ENCODE measurements at regions not wholly inside any gene's neighbourhood (a gene's known extent, or its start where the extent isn't known, plus 50 kb on each side); places are given as distances from the start of the nearest gene placed in this dataset.

DNA sequence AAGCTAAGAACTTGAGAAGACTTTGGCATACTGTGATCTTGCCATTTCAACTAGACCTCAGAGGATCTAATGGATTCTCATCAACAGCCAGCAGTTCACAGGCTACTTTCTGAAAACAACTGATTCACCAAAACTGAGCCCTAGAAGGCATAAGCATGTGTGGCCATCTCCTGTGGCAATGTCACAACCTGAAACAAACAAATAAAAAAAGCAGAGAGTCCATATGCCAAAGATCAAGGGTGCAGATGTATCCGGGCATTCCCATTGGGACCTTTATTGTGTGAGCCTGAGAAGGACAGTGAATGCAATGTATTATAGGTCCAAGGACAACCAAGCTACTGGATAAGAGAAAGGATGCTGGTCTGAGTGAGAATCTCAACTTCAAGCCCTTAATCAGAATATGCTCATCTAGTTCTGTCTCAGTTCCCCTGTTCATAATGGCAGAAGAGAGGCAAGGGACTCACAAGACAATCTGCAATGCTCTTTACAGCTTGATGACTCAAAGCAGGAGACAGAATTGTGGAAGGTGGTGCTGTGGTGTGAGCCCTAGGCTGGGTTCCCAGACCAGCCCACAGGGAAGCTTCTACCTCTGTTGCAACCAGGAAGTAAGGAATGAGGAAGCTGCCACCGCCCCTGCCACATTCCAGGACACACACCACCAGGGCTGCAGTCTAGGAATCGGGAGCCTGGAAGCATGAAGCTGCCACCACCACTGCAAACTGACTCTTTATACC, 133.7 kb downstream of the RAP2A start:
- no peak overlapping the region for H3K4me3 ChIP-seq (replicated peaks; ENCODE audit: low read depth, low read length)
- TF ChIP-seq, protein P1, sequence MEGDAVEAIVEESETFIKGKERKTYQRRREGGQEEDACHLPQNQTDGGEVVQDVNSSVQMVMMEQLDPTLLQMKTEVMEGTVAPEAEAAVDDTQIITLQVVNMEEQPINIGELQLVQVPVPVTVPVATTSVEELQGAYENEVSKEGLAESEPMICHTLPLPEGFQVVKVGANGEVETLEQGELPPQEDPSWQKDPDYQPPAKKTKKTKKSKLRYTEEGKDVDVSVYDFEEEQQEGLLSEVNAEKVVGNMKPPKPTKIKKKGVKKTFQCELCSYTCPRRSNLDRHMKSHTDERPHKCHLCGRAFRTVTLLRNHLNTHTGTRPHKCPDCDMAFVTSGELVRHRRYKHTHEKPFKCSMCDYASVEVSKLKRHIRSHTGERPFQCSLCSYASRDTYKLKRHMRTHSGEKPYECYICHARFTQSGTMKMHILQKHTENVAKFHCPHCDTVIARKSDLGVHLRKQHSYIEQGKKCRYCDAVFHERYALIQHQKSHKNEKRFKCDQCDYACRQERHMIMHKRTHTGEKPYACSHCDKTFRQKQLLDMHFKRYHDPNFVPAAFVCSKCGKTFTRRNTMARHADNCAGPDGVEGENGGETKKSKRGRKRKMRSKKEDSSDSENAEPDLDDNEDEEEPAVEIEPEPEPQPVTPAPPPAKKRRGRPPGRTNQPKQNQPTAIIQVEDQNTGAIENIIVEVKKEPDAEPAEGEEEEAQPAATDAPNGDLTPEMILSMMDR (IDR thresholded peaks at IDR 0.05; ENCODE audit: low read length, missing control alignments), result no peak
- peak; percentile 74 for DNase-seq (ENCODE audit: low read depth)

GRCh38 chr13:97568850-97569249, 134.9 kb downstream of the RAP2A start:
- TF ChIP-seq, protein P1 (IDR thresholded peaks at IDR 0.05; ENCODE audit: low read length, missing control alignments), result no peak
- no peak for DNase-seq (ENCODE audit: low read depth)
- H3K4me3 ChIP-seq (replicated peaks; ENCODE audit: low read depth, low read length), result no peak overlapping the region

GRCh38 chr13:97569841-97570240, 135.9 kb downstream of the RAP2A start:
- no peak overlapping the region for H3K4me3 ChIP-seq (replicated peaks; ENCODE audit: low read depth, low read length)
- TF ChIP-seq, protein P1 (IDR thresholded peaks at IDR 0.05; ENCODE audit: low read length, missing control alignments), result no peak
- no peak for DNase-seq (ENCODE audit: low read depth)

DNA sequence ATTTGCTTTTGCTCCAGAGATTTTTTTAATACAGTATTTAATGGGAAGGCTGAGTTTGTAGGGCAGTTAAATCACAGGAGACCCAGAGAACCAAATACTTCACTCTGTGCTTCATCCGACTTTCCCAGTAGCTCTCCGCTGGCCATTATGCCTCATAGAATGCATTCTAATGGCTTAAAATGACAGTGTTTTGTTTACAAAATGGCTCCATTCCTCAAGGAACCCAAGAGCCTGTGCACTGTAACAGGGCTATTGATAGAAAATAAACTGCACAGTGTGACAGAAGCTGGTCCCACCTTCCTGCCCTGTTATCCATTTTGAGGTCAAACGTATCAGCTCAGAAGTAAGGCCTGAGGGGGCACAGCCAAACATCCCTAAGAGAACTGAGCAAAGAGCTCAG, 136.5 kb downstream of the RAP2A start:
- H3K4me3 ChIP-seq (replicated peaks; ENCODE audit: low read depth, low read length), result no peak overlapping the region
- TF ChIP-seq, protein P1 (IDR thresholded peaks at IDR 0.05; ENCODE audit: low read length, missing control alignments), result no peak
- DNase-seq (ENCODE audit: low read depth), result no peak

GRCh38 chr13:97573011-97573410, 139.0 kb downstream of the RAP2A start:
- TF ChIP-seq, protein P1 (IDR thresholded peaks at IDR 0.05; ENCODE audit: low read length, missing control alignments), result no peak
- no peak overlapping the region for H3K4me3 ChIP-seq (replicated peaks; ENCODE audit: low read depth, low read length)
- no peak for DNase-seq (ENCODE audit: low read depth)

DNA sequence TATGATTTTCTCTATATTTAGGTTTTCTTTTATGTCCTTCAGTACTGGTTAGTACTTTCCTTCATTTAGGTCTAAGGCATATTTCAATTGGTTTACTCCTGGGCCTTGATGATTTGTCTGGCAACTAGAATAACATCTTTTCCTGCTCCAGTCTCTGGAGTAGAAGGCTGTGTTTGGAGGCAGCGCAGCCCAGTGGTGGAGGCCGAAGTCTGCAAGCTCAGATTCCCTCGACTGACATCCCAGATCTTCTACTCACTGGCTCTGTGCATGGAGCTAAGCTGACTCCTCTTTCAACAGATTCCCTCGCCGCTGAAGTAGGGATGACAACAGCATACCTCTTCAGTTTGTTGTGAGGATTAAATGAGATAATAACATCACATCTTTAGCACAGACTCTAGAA, 141.0 kb downstream of the RAP2A start:
- TF ChIP-seq, protein P1 (IDR thresholded peaks at IDR 0.05; ENCODE audit: low read length, missing control alignments), result peak; percentile 62
- no peak overlapping the region for H3K4me3 ChIP-seq (replicated peaks; ENCODE audit: low read depth, low read length)
- DNase-seq (ENCODE audit: low read depth), result peak; percentile 64

GRCh38 chr13:97577026-97577425, 143.1 kb downstream of the RAP2A start:
- H3K4me3 ChIP-seq (replicated peaks; ENCODE audit: low read depth, low read length), result no peak overlapping the region
- no peak for DNase-seq (ENCODE audit: low read depth)
- TF ChIP-seq, protein P1 (IDR thresholded peaks at IDR 0.05; ENCODE audit: low read length, missing control alignments), result no peak
